ENCODE measurements at regions not wholly inside any gene's neighbourhood (a gene's known extent, or its start where the extent isn't known, plus 50 kb on each side); places are given as distances from the start of the nearest gene placed in this dataset.
A peak's percentile ranks its signal among the peaks of the same experiment; 100 is the strongest.

- Histone ChIP-seq H3T11ph (ENCODE audit: low read length) (no peak overlapping the region), H3K79me1 (ENCODE audit: insufficient read depth, low read depth, low read length, poor library complexity, severe bottlenecking) (no peaks in the 10 kb centered on the region), H4K20me1 (ENCODE audit: control insufficient read depth, insufficient read depth, insufficient read length) (no peaks in the 10 kb centered on the region), H3K4me2 (ENCODE audit: insufficient read depth, insufficient read length, low read length) (no peak overlapping the region), H3K9ac (ENCODE audit: extremely low read depth, insufficient read length, low read length) (no peak overlapping the region), H2BK5ac (ENCODE audit: insufficient read length, low read length) (no peak overlapping the region), H2AFZ (ENCODE audit: low read length) (no peak overlapping the region), H3K27me3 (ENCODE audit: insufficient read depth, low read length) (no peaks in the 10 kb centered on the region; the same call in 1 of the 2 replicates), H2AK5ac (ENCODE audit: insufficient read length, low read length) (no peak overlapping the region), H3K4ac (ENCODE audit: low read depth, low read length) (no peak overlapping the region), H4K5ac (ENCODE audit: insufficient read length, low read depth, low read length) (no peak overlapping the region), H2BK20ac (ENCODE audit: low read depth, low read length, poor library complexity, severe bottlenecking) (no peak overlapping the region), H4K91ac (ENCODE audit: insufficient read length, low read depth, low read length) (no peak overlapping the region), H3K18ac (ENCODE audit: insufficient read length, low read depth, low read length) (no peak overlapping the region), H3K79me2 (ENCODE audit: insufficient read depth, low read length) (no peaks in the 10 kb centered on the region), H3K4me1 (ENCODE audit: insufficient read depth, low read length) (no peaks in the 10 kb centered on the region), H3K27ac (ENCODE audit: insufficient read length, low read depth, low read length) (no peak overlapping the region), H3K14ac (ENCODE audit: insufficient read depth, low read length) (no peak overlapping the region), H3K9me3 (ENCODE audit: control insufficient read depth, low read depth, low read length) (no peaks in the 10 kb centered on the region), H3K56ac (ENCODE audit: insufficient read length, low read depth, low read length) (no peak overlapping the region), H4K8ac (replicated peaks; ENCODE audit: insufficient read length, low read depth, low read length) (no peak overlapping the region), H2BK15ac (ENCODE audit: low read depth, low read length) (no peak overlapping the region), H2BK12ac (ENCODE audit: insufficient read length, low read depth, low read length) (no peak overlapping the region), H2BK120ac (ENCODE audit: low read depth, low read length, poor library complexity, severe bottlenecking) (no peak overlapping the region), H3K23me2 (ENCODE audit: insufficient read length, low read depth, low read length, poor library complexity, severe bottlenecking) (no peaks in the 10 kb centered on the region), H3K23ac (ENCODE audit: insufficient read length, low read depth, low read length) (no peak overlapping the region)
- H3K36me3 Mint-ChIP-seq (ENCODE audit: insufficient read depth in 1 of 3, low read depth in 3 of 3), result peaks cover 0 to 4% (median 1%) of the 10 kb centered on the region in 3 experiments; a peak in 1 of 7 replicates
- H3K4me3 Mint-ChIP-seq, result no peak overlapping the region
- DNase-seq, result peak; percentile 33
- TF ChIP-seq, protein P1, sequence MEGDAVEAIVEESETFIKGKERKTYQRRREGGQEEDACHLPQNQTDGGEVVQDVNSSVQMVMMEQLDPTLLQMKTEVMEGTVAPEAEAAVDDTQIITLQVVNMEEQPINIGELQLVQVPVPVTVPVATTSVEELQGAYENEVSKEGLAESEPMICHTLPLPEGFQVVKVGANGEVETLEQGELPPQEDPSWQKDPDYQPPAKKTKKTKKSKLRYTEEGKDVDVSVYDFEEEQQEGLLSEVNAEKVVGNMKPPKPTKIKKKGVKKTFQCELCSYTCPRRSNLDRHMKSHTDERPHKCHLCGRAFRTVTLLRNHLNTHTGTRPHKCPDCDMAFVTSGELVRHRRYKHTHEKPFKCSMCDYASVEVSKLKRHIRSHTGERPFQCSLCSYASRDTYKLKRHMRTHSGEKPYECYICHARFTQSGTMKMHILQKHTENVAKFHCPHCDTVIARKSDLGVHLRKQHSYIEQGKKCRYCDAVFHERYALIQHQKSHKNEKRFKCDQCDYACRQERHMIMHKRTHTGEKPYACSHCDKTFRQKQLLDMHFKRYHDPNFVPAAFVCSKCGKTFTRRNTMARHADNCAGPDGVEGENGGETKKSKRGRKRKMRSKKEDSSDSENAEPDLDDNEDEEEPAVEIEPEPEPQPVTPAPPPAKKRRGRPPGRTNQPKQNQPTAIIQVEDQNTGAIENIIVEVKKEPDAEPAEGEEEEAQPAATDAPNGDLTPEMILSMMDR (conservative IDR thresholded peaks at IDR 0.05), result no peak
- H3K27ac Mint-ChIP-seq, result no peak overlapping the region
- H3K4me1 Mint-ChIP-seq, result peaks cover 14 to 16% of the 10 kb centered on the region in 2 experiments
- no peaks in the 10 kb centered on the region; a peak in 1 of 5 replicates for H3K9me3 Mint-ChIP-seq
- WGBS (ENCODE audit: extremely low coverage, insufficient read length, low lambda C conversion rate), result no CpG with 5 or more reads among the region's 2 CpGs
- no peaks in the 10 kb centered on the region for H3K27me3 Mint-ChIP-seq (ENCODE audit: low read depth)
Measured at GRCh38 chr2:147756069-147756468, 88.8 kb upstream of the ACVR2A start.
